ENCODE measurements at regions not wholly inside any gene's neighbourhood (a gene's known extent, or its start where the extent isn't known, plus 50 kb on each side); places are given as distances from the start of the nearest gene placed in this dataset.

GRCh38 chr5:123855609-123856008 is 343.6 kb downstream of the CSNK1G3 start:
- no peak for DNase-seq (ENCODE audit: low read depth, low spot score)
- H3K4me1 ChIP-seq (ENCODE audit: control insufficient read depth, insufficient read depth, low read length), result no peaks in the 10 kb centered on the region
- H3K27ac ChIP-seq (ENCODE audit: low read length), result no peak overlapping the region
- no peaks in the 10 kb centered on the region for H3K36me3 ChIP-seq (ENCODE audit: control insufficient read depth, insufficient read depth, low read length)
- no peaks in the 10 kb centered on the region for H3K9me3 ChIP-seq (ENCODE audit: control insufficient read depth, insufficient read depth, low read length)
- no peaks in the 10 kb centered on the region for H3K27me3 ChIP-seq (ENCODE audit: control insufficient read depth, insufficient read depth, low read length)
- no peak overlapping the region for H3K4me3 ChIP-seq (ENCODE audit: low read length)

DNA sequence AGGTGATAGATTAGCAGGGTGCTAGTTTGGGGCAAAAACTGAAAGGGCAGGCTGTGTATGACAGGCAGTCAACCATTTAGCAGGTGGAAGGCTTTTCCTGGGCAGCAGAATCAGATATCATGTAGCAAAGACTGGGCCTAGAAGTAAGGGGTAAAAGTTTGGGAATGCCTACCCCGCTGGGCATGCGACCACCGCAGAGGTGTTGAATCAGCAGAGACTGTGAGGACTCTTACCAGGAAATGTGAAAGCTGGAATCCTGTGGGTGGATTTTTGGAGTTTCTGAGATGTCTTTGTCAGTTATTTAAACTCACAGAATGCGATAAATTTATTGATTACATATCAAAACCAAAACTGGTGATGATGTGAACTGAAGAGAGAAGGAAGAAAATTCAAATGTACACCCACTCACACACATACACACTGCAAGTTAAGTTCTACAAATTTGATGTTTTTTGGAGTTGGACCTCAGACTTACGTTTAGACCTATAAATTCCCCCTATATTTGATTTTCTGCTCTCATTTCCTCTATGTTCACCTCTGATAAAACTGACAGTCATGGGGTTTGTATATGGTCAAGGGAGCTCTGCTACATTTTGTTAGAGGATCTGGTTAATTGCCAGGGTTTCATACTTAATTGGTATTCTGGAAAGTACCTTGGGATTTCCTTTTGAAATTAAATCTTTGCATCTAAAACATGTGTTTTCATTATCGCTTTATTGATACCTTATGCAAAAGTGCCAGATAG is 333.6 kb downstream of the CSNK1G3 start:
- no peaks in the 10 kb centered on the region for H3K4me1 ChIP-seq (ENCODE audit: control insufficient read depth, insufficient read depth, low read length)
- H3K36me3 ChIP-seq (ENCODE audit: control insufficient read depth, insufficient read depth, low read length), result no peaks in the 10 kb centered on the region
- no peak for DNase-seq (ENCODE audit: low read depth, low spot score)
- no peak overlapping the region for H3K4me3 ChIP-seq (ENCODE audit: low read length)
- H3K27ac ChIP-seq (ENCODE audit: low read length), result no peak overlapping the region
- no CpG with 5 or more reads among the region's 6 CpGs for WGBS (ENCODE audit: insufficient coverage, insufficient read length)
- H3K27me3 ChIP-seq (ENCODE audit: control insufficient read depth, insufficient read depth, low read length), result no peaks in the 10 kb centered on the region
- no peaks in the 10 kb centered on the region for H3K9me3 ChIP-seq (ENCODE audit: control insufficient read depth, insufficient read depth, low read length)

GRCh38 chr5:123844873-123845272 is 332.9 kb downstream of the CSNK1G3 start:
- H3K4me1 ChIP-seq (ENCODE audit: control insufficient read depth, insufficient read depth, low read length), result no peaks in the 10 kb centered on the region
- no peak for DNase-seq (ENCODE audit: low read depth, low spot score)
- no peaks in the 10 kb centered on the region for H3K36me3 ChIP-seq (ENCODE audit: control insufficient read depth, insufficient read depth, low read length)
- no CpG with 5 or more reads among the region's 1 CpG for WGBS (ENCODE audit: insufficient coverage, insufficient read length)
- no peak overlapping the region for H3K4me3 ChIP-seq (ENCODE audit: low read length)
- H3K27me3 ChIP-seq (ENCODE audit: control insufficient read depth, insufficient read depth, low read length), result no peaks in the 10 kb centered on the region
- H3K27ac ChIP-seq (ENCODE audit: low read length), result no peak overlapping the region
- H3K9me3 ChIP-seq (ENCODE audit: control insufficient read depth, insufficient read depth, low read length), result no peaks in the 10 kb centered on the region

DNA sequence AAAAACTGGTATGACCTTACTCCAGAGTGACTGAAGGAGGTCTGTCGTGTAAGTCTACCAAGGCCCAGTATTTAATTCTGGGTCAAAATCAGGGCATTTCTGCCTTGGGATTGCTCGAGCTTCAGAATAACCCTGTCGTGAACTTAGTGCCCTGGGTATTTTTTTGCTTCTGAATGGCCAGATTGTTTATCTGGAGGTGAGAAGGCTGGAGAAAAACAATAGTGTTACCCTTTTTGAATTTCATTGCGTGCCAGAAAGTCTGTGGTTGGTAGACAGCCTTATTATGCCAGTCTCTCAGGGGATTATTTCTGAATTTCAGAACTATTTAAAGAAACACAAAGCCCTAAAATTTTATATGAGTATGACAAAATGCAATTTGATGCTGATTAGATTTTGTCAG is 323.4 kb downstream of the CSNK1G3 start:
- no peak overlapping the region for H3K4me3 ChIP-seq (ENCODE audit: low read length)
- no peak for DNase-seq (ENCODE audit: low read depth, low spot score)
- H3K9me3 ChIP-seq (ENCODE audit: control insufficient read depth, insufficient read depth, low read length), result no peaks in the 10 kb centered on the region
- no peaks in the 10 kb centered on the region for H3K27me3 ChIP-seq (ENCODE audit: control insufficient read depth, insufficient read depth, low read length)
- H3K36me3 ChIP-seq (ENCODE audit: control insufficient read depth, insufficient read depth, low read length), result no peaks in the 10 kb centered on the region
- no CpG with 5 or more reads among the region's 4 CpGs for WGBS (ENCODE audit: insufficient coverage, insufficient read length)
- H3K27ac ChIP-seq (ENCODE audit: low read length), result no peak overlapping the region
- no peaks in the 10 kb centered on the region for H3K4me1 ChIP-seq (ENCODE audit: control insufficient read depth, insufficient read depth, low read length)

- WGBS (ENCODE audit: insufficient coverage, insufficient read length), result no CpG with 5 or more reads among the region's 2 CpGs
- Histone ChIP-seq H3K27ac (ENCODE audit: low read length) (no peak overlapping the region), H3K4me1 (ENCODE audit: control insufficient read depth, insufficient read depth, low read length) (no peaks in the 10 kb centered on the region), H3K36me3 (ENCODE audit: control insufficient read depth, insufficient read depth, low read length) (no peaks in the 10 kb centered on the region), H3K9me3 (ENCODE audit: control insufficient read depth, insufficient read depth, low read length) (no peaks in the 10 kb centered on the region), H3K4me3 (ENCODE audit: low read length) (no peak overlapping the region), H3K27me3 (ENCODE audit: control insufficient read depth, insufficient read depth, low read length) (no peaks in the 10 kb centered on the region)
- DNase-seq (ENCODE audit: low read depth, low spot score), result no peak
Measured at GRCh38 chr5:123830575-123830974, 318.6 kb downstream of the CSNK1G3 start.

GRCh38 chr5:123827811-123828210 is 315.8 kb downstream of the CSNK1G3 start:
- no CpG with 5 or more reads among the region's 2 CpGs for WGBS (ENCODE audit: insufficient coverage, insufficient read length)
- Histone ChIP-seq H3K27ac (ENCODE audit: low read length) (no peak overlapping the region), H3K9me3 (ENCODE audit: control insufficient read depth, insufficient read depth, low read length) (no peaks in the 10 kb centered on the region), H3K36me3 (ENCODE audit: control insufficient read depth, insufficient read depth, low read length) (no peaks in the 10 kb centered on the region), H3K4me1 (ENCODE audit: control insufficient read depth, insufficient read depth, low read length) (no peaks in the 10 kb centered on the region), H3K4me3 (ENCODE audit: low read length) (no peak overlapping the region), H3K27me3 (ENCODE audit: control insufficient read depth, insufficient read depth, low read length) (no peaks in the 10 kb centered on the region)
- no peak for DNase-seq (ENCODE audit: low read depth, low spot score)

- no peak for DNase-seq (ENCODE audit: low read depth, low spot score)
- no peaks in the 10 kb centered on the region for H3K27me3 ChIP-seq (ENCODE audit: control insufficient read depth, insufficient read depth, low read length)
- no peak overlapping the region for H3K27ac ChIP-seq (ENCODE audit: low read length)
- peaks cover 1% of the 10 kb centered on the region; the same call in 1 of the 2 replicates for H3K4me1 ChIP-seq (ENCODE audit: control insufficient read depth, insufficient read depth, low read length)
- no CpG with 5 or more reads among the region's 4 CpGs for WGBS (ENCODE audit: insufficient coverage, insufficient read length)
- no peaks in the 10 kb centered on the region for H3K36me3 ChIP-seq (ENCODE audit: control insufficient read depth, insufficient read depth, low read length)
- H3K4me3 ChIP-seq (ENCODE audit: low read length), result no peak overlapping the region
- no peaks in the 10 kb centered on the region for H3K9me3 ChIP-seq (ENCODE audit: control insufficient read depth, insufficient read depth, low read length)
Measured at GRCh38 chr5:123819833-123820232, 307.9 kb downstream of the CSNK1G3 start.

- Histone ChIP-seq H3K4me1 (ENCODE audit: control insufficient read depth, insufficient read depth, low read length) (peaks cover 1% of the 10 kb centered on the region; the same call in 1 of the 2 replicates), H3K9me3 (ENCODE audit: control insufficient read depth, insufficient read depth, low read length) (no peaks in the 10 kb centered on the region), H3K27ac (ENCODE audit: low read length) (no peak overlapping the region), H3K4me3 (ENCODE audit: low read length) (no peak overlapping the region), H3K27me3 (ENCODE audit: control insufficient read depth, insufficient read depth, low read length) (no peaks in the 10 kb centered on the region), H3K36me3 (ENCODE audit: control insufficient read depth, insufficient read depth, low read length) (no peaks in the 10 kb centered on the region)
- WGBS (ENCODE audit: insufficient coverage, insufficient read length), result no CpG with 5 or more reads among the region's 3 CpGs
- DNase-seq (ENCODE audit: low read depth, low spot score), result no peak
Measured at GRCh38 chr5:123819386-123819785, 307.4 kb downstream of the CSNK1G3 start.

GRCh38 chr5:123817267-123817666 is 305.3 kb downstream of the CSNK1G3 start:
- no peak overlapping the region for H3K4me3 ChIP-seq (ENCODE audit: low read length)
- DNase-seq (ENCODE audit: low read depth, low spot score), result no peak

DNA sequence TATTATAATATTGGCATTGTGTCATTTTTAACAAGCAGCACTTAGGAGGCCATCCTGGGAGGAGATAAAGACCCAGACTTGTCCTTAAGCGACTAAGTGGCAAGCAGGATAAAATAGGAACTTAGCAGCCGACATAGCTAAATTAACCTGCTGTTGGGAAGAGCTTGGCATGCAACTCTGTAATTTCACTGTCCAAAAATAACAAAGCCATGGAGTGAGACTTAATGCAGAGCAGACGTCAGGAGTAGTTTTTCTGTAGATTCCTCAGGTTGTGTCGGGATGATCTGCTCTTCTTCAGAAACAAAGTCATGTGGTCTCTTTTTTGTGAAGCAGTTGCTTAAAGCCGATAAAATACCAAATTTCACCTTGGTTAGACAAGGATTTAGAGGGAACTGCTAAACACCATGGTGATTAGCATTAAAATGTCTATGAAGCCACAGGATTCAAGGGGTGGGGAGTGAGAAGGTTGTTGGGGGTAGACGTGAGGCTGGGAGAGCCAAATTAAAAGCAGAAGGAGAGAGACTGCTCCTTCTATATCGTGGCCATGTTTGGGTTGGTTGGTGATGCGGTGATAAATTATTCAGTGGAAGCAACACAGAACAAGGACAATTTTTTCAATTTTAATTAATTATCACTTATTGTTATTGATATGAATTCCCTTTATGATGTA is 303.0 kb downstream of the CSNK1G3 start:
- Histone ChIP-seq H3K4me3 (ENCODE audit: low read length) (no peak overlapping the region), H3K9me3 (ENCODE audit: control insufficient read depth, insufficient read depth, low read length) (no peaks in the 10 kb centered on the region), H3K4me1 (ENCODE audit: control insufficient read depth, insufficient read depth, low read length) (peaks cover 7% of the 10 kb centered on the region; the same call in 1 of the 2 replicates), H3K27me3 (ENCODE audit: control insufficient read depth, insufficient read depth, low read length) (no peaks in the 10 kb centered on the region), H3K36me3 (ENCODE audit: control insufficient read depth, insufficient read depth, low read length) (no peaks in the 10 kb centered on the region), H3K27ac (ENCODE audit: low read length) (no peak overlapping the region)
- no CpG with 5 or more reads among the region's 8 CpGs for WGBS (ENCODE audit: insufficient coverage, insufficient read length)
- DNase-seq (ENCODE audit: low read depth, low spot score), result no peak

More at GRCh38 chr5:123817267-123817666, 305.3 kb downstream of the CSNK1G3 start:
- H3K4me1 ChIP-seq (ENCODE audit: control insufficient read depth, insufficient read depth, low read length), result peaks cover 6% of the 10 kb centered on the region; the same call in 1 of the 2 replicates
- no peaks in the 10 kb centered on the region for H3K27me3 ChIP-seq (ENCODE audit: control insufficient read depth, insufficient read depth, low read length)
- no peaks in the 10 kb centered on the region for H3K36me3 ChIP-seq (ENCODE audit: control insufficient read depth, insufficient read depth, low read length)
- WGBS (ENCODE audit: insufficient coverage, insufficient read length), result no CpG with 5 or more reads among the region's 2 CpGs
- no peaks in the 10 kb centered on the region for H3K9me3 ChIP-seq (ENCODE audit: control insufficient read depth, insufficient read depth, low read length)
- H3K27ac ChIP-seq (ENCODE audit: low read length), result no peak overlapping the region

All from iPS DF 6.9 (cell line).